ENCODE measurements at regions not wholly inside any gene's neighbourhood (a gene's known extent, or its start where the extent isn't known, plus 50 kb on each side); places are given as distances from the start of the nearest gene placed in this dataset.
A peak's percentile ranks its signal among the peaks of the same experiment; 100 is the strongest.

GRCh38 chr14:34051966-34052657 is 101.2 kb upstream of the EGLN3 start (continued):
- TF ChIP-seq ZMYM4 (CRISPR knock-in tag; IDR thresholded peaks at IDR 0.05) (0 out of 2 replicates have a peak, but pooled peaks have one; percentile 16), ZNF431 (CRISPR knock-in tag; IDR thresholded peaks at IDR 0.05; ENCODE audit: borderline replicate concordance, low read depth) (no peak), PPARG (CRISPR knock-in tag; conservative IDR thresholded peaks at IDR 0.05) (no peak), ZNF772 (CRISPR knock-in tag; IDR thresholded peaks at IDR 0.05) (no peak), MXI1 (IDR thresholded peaks at IDR 0.05; ENCODE audit: borderline replicate concordance, low read depth, low read length) (no peak), ELF3 (CRISPR knock-in tag; IDR thresholded peaks at IDR 0.05) (peak; percentile 95), SMARCC2 (IDR thresholded peaks at IDR 0.05) (no peak), XRCC5 (optimal IDR thresholded peaks at IDR 0.05; ENCODE audit: low read length) (no peak), ZNF512B (CRISPR knock-in tag; IDR thresholded peaks at IDR 0.05; ENCODE audit: borderline replicate concordance) (no peak), MLLT10 (CRISPR knock-in tag; IDR thresholded peaks at IDR 0.05) (no peak), MYNN (CRISPR knock-in tag; IDR thresholded peaks at IDR 0.05; ENCODE audit: low read depth) (no peak), SALL1 (CRISPR knock-in tag; IDR thresholded peaks at IDR 0.05) (peak; percentile 66; the same call in 1 of the 2 replicates), ZNF33A (CRISPR knock-in tag; IDR thresholded peaks at IDR 0.05; ENCODE audit: borderline replicate concordance) (peak; percentile 84; the same call in 1 of the 2 replicates), ZNF383 (CRISPR knock-in tag; IDR thresholded peaks at IDR 0.05; ENCODE audit: borderline replicate concordance) (no peak), TRIM22 (IDR thresholded peaks at IDR 0.05) (no peak), ZNF556 (CRISPR knock-in tag; IDR thresholded peaks at IDR 0.05; ENCODE audit: borderline replicate concordance) (no peak), ZNF276 (CRISPR knock-in tag; IDR thresholded peaks at IDR 0.05; ENCODE audit: low read depth) (no peak), ZNF143 (CRISPR knock-in tag; IDR thresholded peaks at IDR 0.05) (no peak), ZNF282 (IDR thresholded peaks at IDR 0.05; ENCODE audit: partially characterized antibody) (no peak), ZNF574 (CRISPR knock-in tag; IDR thresholded peaks at IDR 0.05) (no peak), SIX1 (CRISPR knock-in tag; IDR thresholded peaks at IDR 0.05; ENCODE audit: borderline replicate concordance) (no peak), ZNF775 (CRISPR knock-in tag; IDR thresholded peaks at IDR 0.05; ENCODE audit: borderline replicate concordance) (no peak), FOSL2 (CRISPR knock-in tag; IDR thresholded peaks at IDR 0.05) (peak; percentile 98)

Data from HepG2 (cell line).